NCI-H146 treated with DMSO at 0.1 percent for 48 hours (cell line): ENCODE measurements at regions not wholly inside any gene's neighbourhood (a gene's known extent, or its start where the extent isn't known, plus 50 kb on each side); places are given as distances from the start of the nearest gene placed in this dataset.

Experiments used
- DNase-seq: peaks from one replicate; lab custom pipeline; 2025; ENCODE audit not compliant: unreplicated experiment; lab: John Stamatoyannopoulos, UW

DNA sequence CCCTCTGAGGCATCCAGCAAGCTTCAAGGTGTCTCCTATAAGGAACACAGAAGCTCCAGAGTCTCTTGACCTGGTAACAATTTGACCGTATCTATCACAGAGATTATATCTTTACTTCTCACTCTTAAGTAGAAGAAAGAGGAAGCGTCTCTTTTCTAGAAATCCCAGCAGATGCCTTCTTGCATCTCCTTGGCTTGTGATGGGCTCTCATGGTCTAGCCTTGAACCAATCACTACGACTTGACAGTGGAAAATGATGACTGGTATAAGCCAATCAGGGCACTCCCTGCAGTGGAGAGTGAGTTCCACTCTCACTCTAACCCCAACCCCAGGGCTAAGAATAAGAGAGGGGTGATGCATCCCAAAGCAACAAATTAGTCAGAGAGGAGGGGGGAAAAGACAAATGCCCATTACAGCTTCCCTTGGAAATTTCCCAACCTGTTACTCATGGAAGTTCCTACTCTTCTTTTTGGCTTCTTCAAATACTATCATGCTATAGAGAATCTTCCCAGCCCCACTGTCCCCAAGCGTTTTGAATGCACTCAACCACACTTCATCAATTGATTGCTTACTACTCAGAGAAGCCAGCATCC lies 293.5 kb downstream of the MN1 start:
- no peak for DNase-seq

DNA sequence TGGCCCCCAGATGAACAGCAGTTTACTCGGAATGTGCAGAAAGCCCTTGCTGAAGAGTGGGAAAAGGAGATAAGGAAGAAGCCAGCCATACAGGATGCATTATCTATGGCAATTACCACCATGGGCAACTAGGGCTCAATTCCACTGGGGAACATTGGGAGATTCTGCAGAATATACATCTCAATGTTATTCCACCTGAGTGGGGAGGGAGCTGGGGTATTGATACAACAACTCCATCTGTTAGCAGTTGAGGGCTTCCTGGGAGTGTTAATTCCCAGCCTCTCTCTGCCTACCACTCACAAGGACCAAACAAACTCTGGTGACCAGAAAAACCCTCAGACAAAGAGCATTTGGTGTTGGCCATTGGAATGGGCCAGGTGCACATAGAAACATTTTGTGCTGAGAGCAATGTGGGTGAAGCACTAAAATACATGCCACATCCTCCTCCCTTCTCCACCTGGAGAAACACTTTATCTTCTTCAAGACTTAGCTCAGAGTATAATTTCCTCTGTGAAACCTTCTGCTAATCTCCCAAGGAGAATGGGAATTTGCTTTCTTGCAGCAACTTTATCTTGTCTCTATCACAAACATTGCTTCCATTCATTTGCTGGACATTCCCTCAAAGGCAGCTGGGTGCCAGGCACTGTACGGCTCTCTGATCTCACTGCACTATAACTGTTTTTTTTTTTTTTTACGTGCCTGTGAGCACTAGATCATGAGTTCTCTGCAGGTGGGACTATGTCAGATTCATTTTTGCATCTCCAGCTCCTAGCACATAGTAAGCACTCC lies 292.2 kb downstream of the MN1 start:
- DNase-seq: no peak

DNA sequence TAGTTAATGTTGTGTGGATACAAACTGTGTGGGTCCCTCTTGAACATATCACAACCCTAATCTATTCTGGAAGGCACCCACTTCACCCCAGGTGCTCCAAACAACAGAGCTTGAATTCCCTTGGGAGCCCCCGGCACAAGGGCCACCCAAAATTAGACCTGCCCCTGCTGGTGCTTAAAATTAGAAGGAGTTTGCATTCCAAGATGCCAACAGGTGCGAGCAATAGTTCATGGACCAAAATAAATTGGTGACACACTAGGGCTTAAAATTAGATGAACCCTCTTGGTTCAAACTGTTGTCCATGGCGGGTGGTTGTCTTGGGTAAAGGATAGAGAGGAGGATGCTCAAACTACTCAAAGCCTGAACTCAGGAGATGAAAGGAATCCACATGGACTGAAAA lies 291.5 kb downstream of the MN1 start:
- DNase-seq: no peak

DNA sequence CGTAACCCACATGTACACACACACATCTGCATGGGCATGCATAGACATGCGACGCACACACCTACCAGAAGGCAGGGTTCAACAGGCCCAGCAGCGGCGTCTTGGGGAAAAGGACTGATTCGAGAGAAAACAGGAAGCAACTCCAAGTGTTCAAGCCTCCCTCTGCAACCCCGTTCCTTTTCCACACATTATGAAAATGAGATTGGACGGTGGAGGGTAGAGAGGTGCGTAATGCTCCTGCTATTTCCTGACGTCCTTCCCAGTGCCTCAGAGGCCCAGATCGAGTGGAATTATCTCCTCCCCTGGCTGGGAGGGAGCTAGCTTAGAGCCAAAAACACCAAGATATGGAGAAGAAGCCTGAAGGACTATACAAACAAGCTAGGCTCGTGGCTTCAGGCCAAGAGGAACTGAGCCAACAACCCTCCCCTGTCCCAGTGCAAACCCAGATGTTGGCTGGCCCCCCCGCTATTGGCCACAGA lies 289.2 kb downstream of the MN1 start:
- DNase-seq: no peak

DNA sequence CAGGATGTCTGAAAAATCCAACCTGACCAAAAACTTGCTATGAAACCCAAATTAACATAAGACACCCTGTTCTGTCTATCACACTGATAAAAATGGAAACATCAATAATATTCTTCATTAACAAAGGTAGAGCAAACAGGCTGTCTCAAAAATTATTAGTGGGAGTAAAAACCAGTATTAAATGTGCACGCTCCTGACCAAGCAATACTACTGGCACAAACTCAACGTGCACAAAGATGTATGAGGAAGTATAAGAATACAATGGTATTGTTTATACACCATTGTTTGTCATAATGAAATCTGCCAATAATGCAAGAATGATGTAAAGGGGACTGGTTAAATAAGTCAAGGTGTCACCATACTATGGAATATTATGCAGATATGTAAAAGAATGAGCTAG lies 288.5 kb downstream of the MN1 start:
- DNase-seq: no peak

DNA sequence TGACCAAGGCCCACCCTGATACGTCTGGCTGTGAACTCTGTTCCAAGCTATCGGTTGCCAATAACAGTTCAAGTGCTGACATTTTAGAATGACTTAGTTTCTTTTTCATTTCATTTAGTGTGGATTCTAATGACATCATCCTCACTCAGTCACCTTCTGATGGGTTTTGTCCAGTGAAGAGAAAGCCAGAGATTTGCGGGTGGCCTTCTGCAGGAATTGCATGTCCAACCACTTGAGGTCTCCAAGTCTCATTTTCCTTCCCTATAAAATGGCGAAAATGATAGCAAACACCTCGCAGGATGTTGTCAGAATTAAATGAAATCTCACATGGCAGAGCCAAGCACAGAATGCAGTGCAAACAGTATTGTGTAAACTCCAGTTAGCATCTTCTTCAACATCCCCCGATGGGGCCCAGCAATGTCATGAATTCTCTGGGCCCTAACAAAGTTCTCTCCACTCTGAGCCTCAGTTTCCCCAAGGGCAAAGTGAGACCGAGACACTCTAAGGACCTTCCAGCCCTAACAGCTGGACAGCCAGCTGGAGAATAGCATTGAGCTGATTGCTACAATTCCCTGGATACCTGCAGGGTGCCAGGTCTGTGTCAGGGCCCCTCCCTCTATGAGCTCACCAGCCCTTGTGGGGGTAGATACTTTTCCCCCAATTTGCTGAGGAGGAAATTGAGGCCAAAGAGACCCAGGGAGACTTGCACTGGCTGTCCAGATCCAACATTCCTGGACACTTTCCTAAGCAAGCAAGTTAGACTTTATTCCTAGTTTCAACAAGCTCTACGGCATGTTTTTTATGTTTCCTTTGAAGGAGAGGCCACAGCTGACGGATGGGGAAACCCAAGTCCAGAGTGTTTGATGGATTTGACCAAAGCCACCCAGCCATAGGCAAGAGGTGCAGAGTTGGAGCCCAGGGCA lies 286.7 kb downstream of the MN1 start:
- no peak for DNase-seq

DNA sequence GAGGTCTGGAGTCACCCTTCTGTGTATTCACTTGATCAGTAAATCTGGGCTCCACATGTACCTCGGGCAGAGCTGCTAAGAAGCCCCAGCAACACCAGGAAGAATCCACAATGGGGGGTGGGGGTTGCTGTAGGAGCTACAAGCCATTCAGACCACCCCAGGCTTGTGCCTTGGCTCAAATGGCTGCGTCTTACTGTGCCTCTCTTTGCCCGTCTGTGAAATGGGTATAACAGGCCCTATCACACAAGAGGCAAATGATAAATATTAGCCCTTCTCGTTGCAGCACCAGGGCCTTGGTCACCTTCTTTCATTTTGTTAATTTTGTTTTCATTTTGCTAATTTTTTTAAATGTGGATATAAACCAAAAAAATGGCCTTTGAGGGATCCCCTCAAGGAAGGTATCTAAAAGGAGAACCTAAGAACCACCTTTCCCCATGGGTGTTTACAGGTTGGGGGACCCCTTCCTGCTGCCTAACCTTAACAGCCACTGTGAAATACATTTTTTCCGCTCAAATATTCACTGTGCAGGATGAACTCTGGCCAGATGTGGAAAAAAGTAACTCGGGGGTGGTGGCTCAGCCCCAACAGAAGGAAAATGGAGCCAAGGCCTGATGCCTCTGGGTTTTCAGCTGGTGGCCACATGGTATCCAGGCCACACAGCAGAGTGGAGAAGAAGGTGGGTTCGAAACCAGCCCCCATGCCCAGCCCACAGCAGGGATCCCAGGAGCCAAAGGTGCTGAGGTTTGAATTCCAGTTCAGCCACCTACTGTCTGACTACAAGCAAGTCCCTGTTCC lies 284.0 kb downstream of the MN1 start:
- DNase-seq: no peak

DNA sequence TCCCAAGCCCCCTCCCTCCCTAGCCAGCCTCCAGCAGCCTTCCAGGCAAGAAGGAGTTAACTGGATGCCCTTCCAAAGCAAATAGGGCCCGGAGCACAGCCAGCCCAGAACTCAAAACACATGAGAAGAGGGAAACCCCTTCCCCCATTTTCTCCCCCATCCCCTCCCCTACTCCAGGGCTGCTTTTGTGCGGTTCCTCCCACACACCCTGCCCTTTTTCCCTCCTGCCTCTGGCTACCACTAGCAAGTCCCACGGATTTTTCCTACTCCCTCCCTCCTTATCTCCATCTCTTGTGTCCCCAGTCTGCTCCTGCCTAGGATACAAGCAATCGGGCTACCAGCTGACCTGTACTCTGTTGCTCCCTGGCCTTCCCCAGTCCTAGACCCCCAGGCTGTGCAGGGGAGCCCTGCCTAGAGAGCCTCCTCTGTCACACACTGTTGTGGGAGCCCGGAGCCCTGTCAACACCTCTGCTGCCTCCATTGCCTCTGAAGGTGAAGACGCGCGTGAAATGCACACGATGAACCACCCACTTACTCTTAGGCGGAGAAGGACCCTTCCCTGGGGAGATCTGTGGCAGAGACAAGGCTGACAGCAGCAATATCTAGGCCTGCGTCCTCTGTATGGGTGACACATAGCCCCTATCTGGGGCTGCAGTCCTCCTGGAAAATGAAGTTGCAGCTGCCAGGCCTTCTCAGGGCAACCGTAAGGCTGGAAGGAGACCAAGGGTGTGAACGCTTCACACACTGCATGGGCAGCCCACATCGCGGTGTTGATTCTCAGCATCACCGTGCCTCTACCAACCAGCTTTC lies 282.8 kb downstream of the MN1 start:
- no peak for DNase-seq

DNA sequence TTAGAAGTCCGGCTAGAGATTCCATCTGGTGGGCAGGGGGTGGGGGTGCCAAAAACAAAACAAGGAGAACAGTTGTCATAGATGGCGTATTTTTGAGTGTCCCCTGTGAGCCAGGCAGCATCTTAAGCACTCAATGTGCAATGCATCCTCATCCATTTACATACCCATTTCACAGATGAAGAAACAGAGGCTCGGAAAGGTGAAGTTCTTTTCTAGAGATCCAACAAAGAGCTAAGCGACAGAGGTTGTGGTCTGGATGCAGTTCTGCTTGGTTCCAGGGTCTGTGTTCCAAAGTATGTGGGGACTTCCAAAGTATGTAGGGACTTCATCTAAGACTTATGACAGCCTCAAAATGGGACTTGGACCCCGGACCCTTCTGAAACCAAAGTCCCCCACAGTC lies 277.8 kb downstream of the MN1 start:
- no peak for DNase-seq

DNA sequence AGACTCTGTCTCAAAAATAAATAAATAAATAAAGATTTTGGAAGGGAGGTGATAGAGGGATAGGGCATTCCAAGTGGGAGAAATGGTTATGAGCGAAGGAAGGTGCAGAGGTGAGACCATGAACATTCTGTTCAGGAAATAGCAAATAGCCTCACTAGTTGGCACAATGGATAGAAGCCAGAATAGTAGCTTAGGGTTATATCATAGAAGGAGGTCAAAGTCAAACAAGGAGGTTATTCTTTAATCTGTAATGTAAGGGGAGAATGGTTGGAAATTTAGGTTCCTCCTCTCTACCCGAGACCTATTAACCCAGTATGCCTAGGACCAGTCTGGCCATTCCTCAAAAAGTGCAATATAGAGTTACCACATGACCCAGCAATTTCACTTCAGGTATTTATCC lies 275.8 kb downstream of the MN1 start:
- no peak for DNase-seq

DNA sequence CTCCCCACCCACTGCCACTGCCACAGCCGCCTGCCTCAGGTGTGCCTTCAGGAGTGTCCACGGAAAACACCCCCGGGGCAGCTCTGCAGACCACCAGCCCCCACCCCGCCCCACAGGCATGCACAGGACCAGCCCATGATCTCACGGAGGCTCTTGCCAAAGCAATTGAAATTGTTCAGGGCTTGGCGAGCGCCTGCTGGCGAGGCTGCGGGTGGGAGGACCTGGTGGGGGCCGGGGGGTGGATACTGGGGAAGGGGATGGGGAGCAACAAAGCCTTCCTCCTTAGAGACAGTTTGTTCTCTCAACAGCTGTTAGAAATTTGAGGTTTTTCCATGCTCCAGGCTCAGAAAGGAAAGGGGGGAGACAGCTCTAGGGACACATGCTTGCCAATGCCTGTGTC lies 274.7 kb downstream of the MN1 start:
- no peak for DNase-seq

DNA sequence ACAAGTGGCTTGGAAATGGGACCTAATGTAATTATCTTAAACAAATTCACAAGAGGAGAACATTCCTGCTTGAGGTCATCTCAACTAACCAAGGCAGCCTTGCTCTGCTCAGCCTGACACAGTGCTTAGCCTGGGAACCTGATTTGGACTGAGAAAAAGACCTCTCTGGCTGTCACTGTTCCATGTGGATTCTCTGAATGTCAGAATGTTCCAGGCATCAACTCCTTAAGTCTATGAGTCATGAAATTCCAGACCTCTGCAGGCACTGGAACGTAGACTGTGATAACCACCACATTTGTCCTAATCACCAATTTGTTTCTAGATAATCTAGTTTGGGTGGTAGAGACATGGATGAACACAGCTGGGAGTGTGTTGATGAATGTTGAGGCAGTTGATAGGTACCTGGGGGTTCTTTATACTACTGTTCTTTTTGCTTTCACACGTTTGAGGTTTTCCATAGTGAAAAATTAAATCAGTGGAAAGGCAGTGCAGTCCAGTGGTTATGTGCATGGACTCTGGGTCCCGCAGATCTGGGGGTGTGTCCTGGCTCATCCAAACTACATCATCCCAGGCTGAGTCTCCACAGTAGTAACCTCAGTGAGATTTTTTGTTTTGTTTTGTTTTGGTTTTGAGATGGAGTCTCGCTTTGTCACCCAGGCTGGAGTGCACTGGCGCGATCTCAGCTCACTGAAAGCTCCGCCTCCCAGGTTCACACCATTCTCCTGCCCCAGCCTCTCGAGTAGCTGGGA lies 269.6 kb downstream of the MN1 start:
- DNase-seq: no peak

DNA sequence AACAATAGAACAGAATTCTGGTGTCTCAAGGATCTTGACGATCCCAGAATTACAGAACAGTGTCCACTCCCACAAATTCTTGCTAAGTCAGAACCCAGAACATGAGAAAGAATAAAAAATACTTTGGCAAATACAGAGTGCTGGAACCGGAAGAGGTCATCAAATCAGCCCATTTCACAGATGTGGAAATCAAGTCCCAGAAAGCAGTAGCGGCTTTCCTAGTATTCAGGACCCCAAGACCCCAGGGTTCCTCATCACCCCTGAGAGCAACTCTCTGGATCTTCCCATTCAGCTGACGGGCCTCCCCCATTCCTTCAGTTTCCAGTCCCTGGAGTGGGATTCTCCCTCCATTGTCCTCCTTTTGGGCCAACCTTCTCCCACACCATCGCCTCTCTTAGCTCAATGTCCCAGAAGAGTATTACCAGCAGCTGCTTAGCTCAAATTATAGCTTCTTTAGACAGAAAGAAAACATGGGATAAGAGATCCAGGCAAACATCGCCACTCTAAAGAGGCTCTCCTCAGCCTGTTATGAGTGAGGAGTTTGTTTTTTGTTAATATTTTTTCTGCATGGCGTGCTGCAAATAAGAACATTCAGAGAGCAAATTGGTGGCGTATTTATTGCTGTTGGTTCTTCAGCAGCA lies 268.3 kb downstream of the MN1 start:
- no peak for DNase-seq

DNA sequence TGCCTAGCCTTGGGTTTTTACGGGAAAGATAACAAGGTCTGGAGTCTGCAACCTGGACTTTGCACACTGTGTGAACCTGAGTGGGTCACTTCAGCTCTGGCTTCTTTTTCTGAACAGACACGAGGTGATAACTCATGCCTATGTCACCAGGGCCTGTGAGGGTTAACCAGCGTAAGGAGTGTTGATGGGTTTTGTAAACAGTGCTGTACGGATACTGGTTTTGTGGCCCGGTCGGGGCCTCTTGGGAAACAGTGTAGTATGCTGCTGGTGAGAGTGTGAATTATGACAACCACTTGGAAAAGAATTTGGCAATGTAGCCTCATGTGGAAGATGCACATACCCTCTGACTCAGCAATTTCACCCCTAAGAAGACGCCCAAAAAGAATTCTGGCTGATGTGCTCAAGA lies 266.8 kb downstream of the MN1 start:
- DNase-seq: no peak

DNA sequence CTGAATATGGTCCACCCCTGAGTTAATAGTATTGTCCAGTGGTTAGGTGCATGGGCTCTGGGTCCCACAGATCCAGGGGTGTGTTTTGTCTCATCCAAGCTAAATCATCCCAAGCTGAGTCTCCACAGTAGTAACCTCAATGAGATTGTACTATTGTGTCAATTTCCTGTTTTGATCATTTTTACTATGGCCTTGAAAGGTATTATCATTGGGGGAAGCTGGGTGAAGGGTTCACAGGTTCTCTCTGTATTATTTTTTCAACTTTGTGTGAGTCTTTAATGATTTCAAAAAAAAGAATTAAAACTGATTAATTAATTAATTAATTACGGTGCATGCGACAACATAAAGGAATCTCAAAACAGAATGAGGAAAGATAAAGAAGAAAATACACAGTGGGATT lies 266.1 kb downstream of the MN1 start:
- DNase-seq: no peak

DNA sequence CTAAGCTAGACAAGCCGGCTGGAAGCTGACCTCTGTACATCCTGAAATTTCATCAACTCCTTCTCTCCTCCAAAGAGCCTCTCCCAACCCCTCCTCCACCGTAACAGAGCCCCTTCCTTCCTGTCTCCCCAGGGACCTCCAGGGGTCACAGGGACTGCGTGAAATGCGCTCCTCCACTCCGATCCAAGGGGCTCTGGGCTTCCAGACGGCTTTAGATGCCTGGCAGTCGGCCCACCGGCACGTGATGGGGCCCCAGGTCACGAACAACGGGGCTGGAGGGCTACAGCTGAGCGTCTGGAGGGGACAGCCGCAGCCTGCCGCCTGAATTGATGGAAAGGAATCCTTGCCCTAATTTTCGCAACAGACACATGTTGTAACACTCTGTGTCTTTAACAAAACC lies 264.1 kb downstream of the MN1 start:
- DNase-seq: no peak

DNA sequence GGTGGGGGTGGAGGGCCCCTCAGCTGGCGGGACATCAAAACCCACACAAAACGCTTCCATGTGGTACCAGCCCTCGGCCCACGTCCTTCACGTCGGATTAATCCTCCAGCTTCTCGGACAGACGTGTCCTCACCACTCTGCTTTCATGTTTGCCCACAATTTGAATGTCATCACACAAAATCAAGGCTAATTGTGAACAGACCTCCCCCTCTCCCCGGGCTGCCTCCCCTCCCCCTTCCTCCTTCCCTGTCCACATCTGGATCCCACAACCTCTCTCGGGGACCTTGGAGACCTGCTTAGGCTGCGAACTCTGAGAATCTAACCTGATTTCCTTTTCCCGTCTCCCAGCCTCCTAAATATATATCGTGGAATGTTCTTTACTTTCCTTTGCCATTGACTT lies 262.9 kb downstream of the MN1 start:
- DNase-seq: no peak

DNA sequence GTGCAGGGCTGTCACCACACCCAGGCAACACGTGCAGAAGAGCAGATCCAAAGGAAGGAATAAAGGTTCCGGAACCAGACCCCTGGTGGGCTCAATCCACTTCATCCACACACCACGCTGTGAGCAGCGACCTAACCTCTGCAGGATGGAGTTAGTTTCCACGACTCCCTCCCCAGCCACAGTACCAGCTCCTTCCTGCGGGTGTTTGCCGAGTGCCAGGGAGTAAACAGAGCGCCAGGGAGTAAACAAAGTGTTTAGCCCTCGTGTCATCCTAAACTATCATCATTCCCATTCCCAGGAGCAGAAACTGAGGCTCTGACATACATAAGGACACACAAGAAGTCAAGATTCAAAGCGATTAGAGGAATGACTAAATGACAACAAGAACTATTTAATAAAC lies 261.3 kb downstream of the MN1 start:
- no peak for DNase-seq
